ENCODE measurements at regions not wholly inside any gene's neighbourhood (a gene's known extent, or its start where the extent isn't known, plus 50 kb on each side); places are given as distances from the start of the nearest gene placed in this dataset.

GRCh38 chr20:57030611-57031600 is 235.5 kb downstream of the BMP7 start:
- H3K27me3 ChIP-seq (ENCODE audit: insufficient read depth, low read length): no peaks in the 10 kb centered on the region
- H3K4me1 ChIP-seq (ENCODE audit: insufficient read depth, low read length): no peaks in the 10 kb centered on the region

GRCh38 chr20:57031867-57032355 is 234.5 kb downstream of the BMP7 start:
- H3K9me3 ChIP-seq (ENCODE audit: low read depth, low read length): no peaks in the 10 kb centered on the region

More at GRCh38 chr20:57030611-57031600, 235.5 kb downstream of the BMP7 start:
- no peaks in the 10 kb centered on the region for H3K9me3 ChIP-seq (ENCODE audit: low read depth, low read length)
- H3K4me3 ChIP-seq (ENCODE audit: low read length): no peak overlapping the region

GRCh38 chr20:57032847-57033246 is 233.6 kb downstream of the BMP7 start:
- Histone ChIP-seq H3K27me3 (ENCODE audit: insufficient read depth, low read length) (no peaks in the 10 kb centered on the region), H3K9me3 (ENCODE audit: low read depth, low read length) (no peaks in the 10 kb centered on the region), H3K4me1 (ENCODE audit: insufficient read depth, low read length) (no peaks in the 10 kb centered on the region), H3K4me3 (ENCODE audit: low read length) (no peak overlapping the region)

More at GRCh38 chr20:57031867-57032355, 234.5 kb downstream of the BMP7 start:
- Histone ChIP-seq H3K4me3 (ENCODE audit: low read length) (no peak overlapping the region), H3K4me1 (ENCODE audit: insufficient read depth, low read length) (no peaks in the 10 kb centered on the region), H3K27me3 (ENCODE audit: insufficient read depth, low read length) (no peaks in the 10 kb centered on the region)

GRCh38 chr20:57034001-57034400 is 232.4 kb downstream of the BMP7 start:
- Histone ChIP-seq H3K4me3 (ENCODE audit: low read length) (no peak overlapping the region), H3K4me1 (ENCODE audit: insufficient read depth, low read length) (no peaks in the 10 kb centered on the region), H3K9me3 (ENCODE audit: low read depth, low read length) (no peaks in the 10 kb centered on the region), H3K27me3 (ENCODE audit: insufficient read depth, low read length) (no peaks in the 10 kb centered on the region)

GRCh38 chr20:57037689-57038088 is 228.8 kb downstream of the BMP7 start:
- H3K4me3 ChIP-seq (ENCODE audit: low read length): no peak overlapping the region
- no peaks in the 10 kb centered on the region for H3K4me1 ChIP-seq (ENCODE audit: insufficient read depth, low read length)
- H3K9me3 ChIP-seq (ENCODE audit: low read depth, low read length): no peaks in the 10 kb centered on the region
- H3K27me3 ChIP-seq (ENCODE audit: insufficient read depth, low read length): no peaks in the 10 kb centered on the region

GRCh38 chr20:57038608-57039440 is 227.6 kb downstream of the BMP7 start:
- no peaks in the 10 kb centered on the region for H3K4me1 ChIP-seq (ENCODE audit: insufficient read depth, low read length)
- H3K4me3 ChIP-seq (ENCODE audit: low read length): no peak overlapping the region
- H3K27me3 ChIP-seq (ENCODE audit: insufficient read depth, low read length): no peaks in the 10 kb centered on the region
- no peaks in the 10 kb centered on the region for H3K9me3 ChIP-seq (ENCODE audit: low read depth, low read length)

GRCh38 chr20:57040466-57040865 is 226.0 kb downstream of the BMP7 start:
- H3K4me3 ChIP-seq (ENCODE audit: low read length): no peak overlapping the region
- H3K27me3 ChIP-seq (ENCODE audit: insufficient read depth, low read length): no peaks in the 10 kb centered on the region
- no peaks in the 10 kb centered on the region for H3K9me3 ChIP-seq (ENCODE audit: low read depth, low read length)
- no peaks in the 10 kb centered on the region for H3K4me1 ChIP-seq (ENCODE audit: insufficient read depth, low read length)

GRCh38 chr20:57040924-57041323 is 225.5 kb downstream of the BMP7 start:
- Histone ChIP-seq H3K27me3 (ENCODE audit: insufficient read depth, low read length) (no peaks in the 10 kb centered on the region), H3K4me1 (ENCODE audit: insufficient read depth, low read length) (no peaks in the 10 kb centered on the region), H3K4me3 (ENCODE audit: low read length) (no peak overlapping the region), H3K9me3 (ENCODE audit: low read depth, low read length) (no peaks in the 10 kb centered on the region)

GRCh38 chr20:57043091-57043490 is 223.3 kb downstream of the BMP7 start:
- H3K4me1 ChIP-seq (ENCODE audit: insufficient read depth, low read length): no peaks in the 10 kb centered on the region
- no peaks in the 10 kb centered on the region for H3K9me3 ChIP-seq (ENCODE audit: low read depth, low read length)

GRCh38 chr20:57043669-57044268 is 222.7 kb downstream of the BMP7 start:
- no peak overlapping the region for H3K4me3 ChIP-seq (ENCODE audit: low read length)
- H3K9me3 ChIP-seq (ENCODE audit: low read depth, low read length): no peaks in the 10 kb centered on the region
- H3K4me1 ChIP-seq (ENCODE audit: insufficient read depth, low read length): no peaks in the 10 kb centered on the region
- no peaks in the 10 kb centered on the region for H3K27me3 ChIP-seq (ENCODE audit: insufficient read depth, low read length)

More at GRCh38 chr20:57043091-57043490, 223.3 kb downstream of the BMP7 start:
- Histone ChIP-seq H3K27me3 (ENCODE audit: insufficient read depth, low read length) (no peaks in the 10 kb centered on the region), H3K4me3 (ENCODE audit: low read length) (no peak overlapping the region)

- Histone ChIP-seq H3K4me1 (ENCODE audit: insufficient read depth, low read length) (no peaks in the 10 kb centered on the region), H3K9me3 (ENCODE audit: low read depth, low read length) (no peaks in the 10 kb centered on the region), H3K27me3 (ENCODE audit: insufficient read depth, low read length) (no peaks in the 10 kb centered on the region), H3K4me3 (ENCODE audit: low read length) (no peak overlapping the region)
Measured at GRCh38 chr20:57047281-57048026, 219.0 kb downstream of the BMP7 start.

- H3K4me1 ChIP-seq (ENCODE audit: insufficient read depth, low read length): no peaks in the 10 kb centered on the region
- H3K4me3 ChIP-seq (ENCODE audit: low read length): no peak overlapping the region
- H3K9me3 ChIP-seq (ENCODE audit: low read depth, low read length): no peaks in the 10 kb centered on the region
- H3K27me3 ChIP-seq (ENCODE audit: insufficient read depth, low read length): no peaks in the 10 kb centered on the region
Measured at GRCh38 chr20:57048027-57048869, 218.2 kb downstream of the BMP7 start.

GRCh38 chr20:57049296-57049695 is 217.1 kb downstream of the BMP7 start:
- no peaks in the 10 kb centered on the region for H3K27me3 ChIP-seq (ENCODE audit: insufficient read depth, low read length)
- no peaks in the 10 kb centered on the region for H3K9me3 ChIP-seq (ENCODE audit: low read depth, low read length)
- no peak overlapping the region for H3K4me3 ChIP-seq (ENCODE audit: low read length)
- H3K4me1 ChIP-seq (ENCODE audit: insufficient read depth, low read length): no peaks in the 10 kb centered on the region

Data from mononuclear cell (primary cell).